ENCODE measurements at regions not wholly inside any gene's neighbourhood (a gene's known extent, or its start where the extent isn't known, plus 50 kb on each side); places are given as distances from the start of the nearest gene placed in this dataset.

DNA sequence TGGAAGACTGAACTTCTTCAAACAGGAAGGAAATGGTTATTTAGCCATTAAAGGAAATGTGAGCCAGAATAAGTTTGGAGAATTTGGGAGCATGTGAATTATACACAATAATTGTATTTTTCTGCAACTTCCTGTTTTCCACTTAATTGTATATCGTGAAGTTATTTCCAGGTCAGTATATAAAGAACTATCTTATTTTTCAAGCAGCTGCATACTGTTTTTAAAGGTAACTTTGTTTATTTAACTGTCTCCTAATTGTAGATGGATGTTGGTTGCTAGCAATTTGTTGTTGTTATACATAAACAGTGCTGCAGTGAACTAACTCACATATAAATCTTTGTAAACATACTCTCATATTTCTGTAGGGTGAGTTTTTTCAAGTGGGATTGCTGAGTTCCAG is 180.3 kb downstream of the HLX start:
- dilution Hi-C loops (cut with MboI; ENCODE audit: extremely low pct_ligation_motif_present, low sequenced_read_pairs) = no loop called here
- H2AFZ ChIP-seq (ENCODE audit: low read depth, low read length) = no peak overlapping the region

More for the DNA sequence above, 180.3 kb downstream of the HLX start:
- H3K4me1 ChIP-seq (ENCODE audit: control insufficient read depth, extremely low read depth, insufficient read depth, low read length) = no peaks in the 10 kb centered on the region
- ChIA-PET POLR2A (no interaction called here), CTCF (no interaction called here)
- no peaks in the 10 kb centered on the region for H4K20me1 ChIP-seq (replicated peaks; ENCODE audit: control insufficient read depth, extremely low read depth, insufficient read depth, low read length)
- H3K27ac ChIP-seq (ENCODE audit: insufficient read depth, low read depth, low read length) = no peak overlapping the region
- H3K4me2 ChIP-seq (ENCODE audit: insufficient read depth, low read length) = no peak overlapping the region
- H3K9ac ChIP-seq (replicated peaks; ENCODE audit: extremely low read depth, insufficient read depth, low read length) = no peak overlapping the region
- no peaks in the 10 kb centered on the region for H3K79me2 ChIP-seq (ENCODE audit: control insufficient read depth, insufficient read depth, low read length)
- intact Hi-C loops (cut with micrococcal nuclease) = no loop called here
- H3K36me3 ChIP-seq (ENCODE audit: control insufficient read depth in 2 of 2, extremely low read depth in 1 of 2, insufficient read depth in 2 of 2, low read length in 2 of 2) = no peaks in the 10 kb centered on the region
- no peak overlapping the region for H3K4me3 ChIP-seq (replicated peaks in 1 of 3; ENCODE audit: insufficient read depth in 1 of 3, low read depth in 1 of 3, low read length in 3 of 3)
- no peaks in the 10 kb centered on the region for H3K9me3 ChIP-seq (replicated peaks; ENCODE audit: control insufficient read depth, insufficient read depth, low read length)
- FAIRE-seq (no peak), DNase-seq (ENCODE audit: low read depth, low spot score) (no peak)
- BruUV-seq (replicated peaks) = no TSS peak
- no peak for TF ChIP-seq EZH2 (IDR thresholded peaks at IDR 0.05; ENCODE audit: borderline replicate concordance, low read depth, low read length, severe bottlenecking)
- TF ChIP-seq, protein P1, sequence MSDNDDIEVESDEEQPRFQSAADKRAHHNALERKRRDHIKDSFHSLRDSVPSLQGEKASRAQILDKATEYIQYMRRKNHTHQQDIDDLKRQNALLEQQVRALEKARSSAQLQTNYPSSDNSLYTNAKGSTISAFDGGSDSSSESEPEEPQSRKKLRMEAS (IDR thresholded peaks at IDR 0.05; ENCODE audit: insufficient read depth, insufficient read length) = no peak
- TF ChIP-seq FOS (IDR thresholded peaks at IDR 0.05; ENCODE audit: borderline replicate concordance, insufficient read depth, low read length) = no peak
- no peak for TF ChIP-seq POLR2A (IDR thresholded peaks at IDR 0.05; ENCODE audit: low read depth, low read length)
- no peak for TF ChIP-seq JUN (IDR thresholded peaks at IDR 0.05; ENCODE audit: borderline replicate concordance, insufficient read depth, insufficient read length, low read depth)
- TF ChIP-seq POLR2AphosphoS5 (IDR thresholded peaks at IDR 0.05; ENCODE audit: insufficient read depth, low read depth, low read length) = no peak
- TF ChIP-seq, protein P2, sequence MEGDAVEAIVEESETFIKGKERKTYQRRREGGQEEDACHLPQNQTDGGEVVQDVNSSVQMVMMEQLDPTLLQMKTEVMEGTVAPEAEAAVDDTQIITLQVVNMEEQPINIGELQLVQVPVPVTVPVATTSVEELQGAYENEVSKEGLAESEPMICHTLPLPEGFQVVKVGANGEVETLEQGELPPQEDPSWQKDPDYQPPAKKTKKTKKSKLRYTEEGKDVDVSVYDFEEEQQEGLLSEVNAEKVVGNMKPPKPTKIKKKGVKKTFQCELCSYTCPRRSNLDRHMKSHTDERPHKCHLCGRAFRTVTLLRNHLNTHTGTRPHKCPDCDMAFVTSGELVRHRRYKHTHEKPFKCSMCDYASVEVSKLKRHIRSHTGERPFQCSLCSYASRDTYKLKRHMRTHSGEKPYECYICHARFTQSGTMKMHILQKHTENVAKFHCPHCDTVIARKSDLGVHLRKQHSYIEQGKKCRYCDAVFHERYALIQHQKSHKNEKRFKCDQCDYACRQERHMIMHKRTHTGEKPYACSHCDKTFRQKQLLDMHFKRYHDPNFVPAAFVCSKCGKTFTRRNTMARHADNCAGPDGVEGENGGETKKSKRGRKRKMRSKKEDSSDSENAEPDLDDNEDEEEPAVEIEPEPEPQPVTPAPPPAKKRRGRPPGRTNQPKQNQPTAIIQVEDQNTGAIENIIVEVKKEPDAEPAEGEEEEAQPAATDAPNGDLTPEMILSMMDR (IDR thresholded peaks at IDR 0.05; ENCODE audit: extremely low read depth in 1 of 2, insufficient read depth in 1 of 2, low read depth in 1 of 2, low read length in 2 of 2) = no peak
- TF ChIP-seq MYC (IDR thresholded peaks at IDR 0.05; ENCODE audit: low read depth, low read length) = no peak
- TF ChIP-seq GATA2 (IDR thresholded peaks at IDR 0.05; ENCODE audit: insufficient read depth, insufficient read length, low read depth, low read length) = no peak
- no peaks in the 10 kb centered on the region for H3K27me3 ChIP-seq (ENCODE audit: control insufficient read depth in 2 of 2, insufficient read depth in 2 of 2, low read length in 2 of 2)
- no peaks in the 10 kb centered on the region for H3K9me1 ChIP-seq (replicated peaks; ENCODE audit: control insufficient read depth, extremely low read depth, insufficient read depth, low read length)
